ENCODE measurements at regions not wholly inside any gene's neighbourhood (a gene's known extent, or its start where the extent isn't known, plus 50 kb on each side); places are given as distances from the start of the nearest gene placed in this dataset.

- 93 to 96% (median 94%) methylated on average over 7 of the region's 7 CpGs for WGBS, 5 donors
- peaks cover 0 to 80% (median 5%) of the 10 kb centered on the region in 6 donors for H3K36me3 ChIP-seq
- no peak for DNase-seq
- peaks cover 0 to 19% (median 10%) of the 10 kb centered on the region in 8 donors for H3K9me3 ChIP-seq
- intact Hi-C loops (cut with DNase I; ENCODE audit: low total_unique reads): no loop called here
- H3K27me3 ChIP-seq (replicated peaks in 1 of 7): no peaks in the 10 kb centered on the region
- no peak overlapping the region for H3K4me3 ChIP-seq
- H3K27ac ChIP-seq: no peak overlapping the region
- TF ChIP-seq POLR2AphosphoS5 (IDR thresholded peaks at IDR 0.05) (no peak), POLR2A (IDR thresholded peaks at IDR 0.05) (no peak)
- TF ChIP-seq, protein P1, sequence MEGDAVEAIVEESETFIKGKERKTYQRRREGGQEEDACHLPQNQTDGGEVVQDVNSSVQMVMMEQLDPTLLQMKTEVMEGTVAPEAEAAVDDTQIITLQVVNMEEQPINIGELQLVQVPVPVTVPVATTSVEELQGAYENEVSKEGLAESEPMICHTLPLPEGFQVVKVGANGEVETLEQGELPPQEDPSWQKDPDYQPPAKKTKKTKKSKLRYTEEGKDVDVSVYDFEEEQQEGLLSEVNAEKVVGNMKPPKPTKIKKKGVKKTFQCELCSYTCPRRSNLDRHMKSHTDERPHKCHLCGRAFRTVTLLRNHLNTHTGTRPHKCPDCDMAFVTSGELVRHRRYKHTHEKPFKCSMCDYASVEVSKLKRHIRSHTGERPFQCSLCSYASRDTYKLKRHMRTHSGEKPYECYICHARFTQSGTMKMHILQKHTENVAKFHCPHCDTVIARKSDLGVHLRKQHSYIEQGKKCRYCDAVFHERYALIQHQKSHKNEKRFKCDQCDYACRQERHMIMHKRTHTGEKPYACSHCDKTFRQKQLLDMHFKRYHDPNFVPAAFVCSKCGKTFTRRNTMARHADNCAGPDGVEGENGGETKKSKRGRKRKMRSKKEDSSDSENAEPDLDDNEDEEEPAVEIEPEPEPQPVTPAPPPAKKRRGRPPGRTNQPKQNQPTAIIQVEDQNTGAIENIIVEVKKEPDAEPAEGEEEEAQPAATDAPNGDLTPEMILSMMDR (IDR thresholded peaks at IDR 0.05 in 8 of 11, conservative IDR thresholded peaks at IDR 0.05 in 3 of 11): no peak
- no peaks in the 10 kb centered on the region for H3K4me1 ChIP-seq
Observed at GRCh38 chr1:232414100-232414499, 215.8 kb downstream of the SIPA1L2 start.

DNA sequence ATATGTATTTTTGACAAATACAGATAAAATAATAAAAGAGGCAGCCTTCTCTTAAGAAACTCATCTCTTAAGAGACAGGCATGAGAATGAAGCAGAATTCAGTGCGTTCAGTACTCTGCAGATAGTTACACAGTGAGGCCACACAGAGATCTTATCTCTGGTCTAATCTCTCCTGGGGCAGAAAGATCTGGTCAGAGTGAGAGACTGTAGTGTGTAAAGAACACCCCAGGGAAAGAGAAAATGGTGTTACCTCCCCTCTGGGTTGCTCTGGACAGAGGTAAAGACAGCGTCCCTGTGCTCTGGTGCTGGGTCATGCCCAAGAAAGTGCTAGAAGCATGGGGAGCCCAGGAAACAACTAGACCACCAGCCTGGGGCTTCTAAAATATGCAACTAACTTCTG lies 216.3 kb downstream of the SIPA1L2 start:
- H3K4me1 ChIP-seq: no peaks in the 10 kb centered on the region
- whole genome bisulfite sequencing, 5 donors: 85 to 95% (median 89%) methylated on average over 2 of the region's 2 CpGs
- H3K9me3 ChIP-seq: peaks cover 0 to 22% (median 12%) of the 10 kb centered on the region in 8 donors
- intact Hi-C loops (cut with DNase I; ENCODE audit: low total_unique reads): no loop called here
- no peak overlapping the region for H3K27ac ChIP-seq
- no peak overlapping the region for H3K4me3 ChIP-seq
- peaks cover 0 to 77% (median 5%) of the 10 kb centered on the region in 6 donors for H3K36me3 ChIP-seq
- DNase-seq: no peak
- TF ChIP-seq POLR2AphosphoS5 (IDR thresholded peaks at IDR 0.05) (no peak), POLR2A (IDR thresholded peaks at IDR 0.05) (no peak)
- TF ChIP-seq, protein P1 (IDR thresholded peaks at IDR 0.05 in 8 of 11, conservative IDR thresholded peaks at IDR 0.05 in 3 of 11): no peak
- no peaks in the 10 kb centered on the region for H3K27me3 ChIP-seq (replicated peaks in 1 of 7)

GRCh38 chr1:232409584-232409983 lies 220.3 kb downstream of the SIPA1L2 start:
- intact Hi-C loops (cut with DNase I; ENCODE audit: low total_unique reads): no loop called here
- Histone ChIP-seq H3K36me3 (peaks cover 0 to 55% (median 4%) of the 10 kb centered on the region in 6 donors), H3K27me3 (replicated peaks in 1 of 7) (no peaks in the 10 kb centered on the region)

GRCh38 chr1:232407120-232407519 lies 222.8 kb downstream of the SIPA1L2 start:
- H3K9me3 ChIP-seq: peaks cover 0 to 22% (median 12%) of the 10 kb centered on the region in 8 donors
- H3K27me3 ChIP-seq (replicated peaks in 1 of 7): no peaks in the 10 kb centered on the region
- peaks cover 0 to 46% (median 9%) of the 10 kb centered on the region in 6 donors for H3K36me3 ChIP-seq
- H3K4me1 ChIP-seq: no peaks in the 10 kb centered on the region
- no peak overlapping the region for H3K4me3 ChIP-seq
- TF ChIP-seq, protein P1 (IDR thresholded peaks at IDR 0.05 in 8 of 11, conservative IDR thresholded peaks at IDR 0.05 in 3 of 11): no peak
- no peak for TF ChIP-seq POLR2A (IDR thresholded peaks at IDR 0.05)
- no peak for TF ChIP-seq POLR2AphosphoS5 (IDR thresholded peaks at IDR 0.05)
- intact Hi-C loops (cut with DNase I; ENCODE audit: low total_unique reads): no loop called here
- no peak overlapping the region for H3K27ac ChIP-seq
- no peak for DNase-seq

More at GRCh38 chr1:232409584-232409983, 220.3 kb downstream of the SIPA1L2 start:
- DNase-seq: no peak
- TF ChIP-seq, protein P1 (IDR thresholded peaks at IDR 0.05 in 8 of 11, conservative IDR thresholded peaks at IDR 0.05 in 3 of 11): no peak
- TF ChIP-seq POLR2AphosphoS5 (IDR thresholded peaks at IDR 0.05) (no peak), POLR2A (IDR thresholded peaks at IDR 0.05) (no peak)
- Histone ChIP-seq H3K27ac (no peak overlapping the region), H3K4me3 (no peak overlapping the region), H3K9me3 (peaks cover 0 to 22% (median 12%) of the 10 kb centered on the region in 8 donors), H3K4me1 (no peaks in the 10 kb centered on the region)
